HT1080 (cell line): ENCODE measurements at regions not wholly inside any gene's neighbourhood (a gene's known extent, or its start where the extent isn't known, plus 50 kb on each side); places are given as distances from the start of the nearest gene placed in this dataset.

Experiments
- DNase-seq: peaks from one replicate; pipeline ENCODE4 v3.0.0-alpha.2; 2015; ENCODE audit warnings: low read depth

DNA sequence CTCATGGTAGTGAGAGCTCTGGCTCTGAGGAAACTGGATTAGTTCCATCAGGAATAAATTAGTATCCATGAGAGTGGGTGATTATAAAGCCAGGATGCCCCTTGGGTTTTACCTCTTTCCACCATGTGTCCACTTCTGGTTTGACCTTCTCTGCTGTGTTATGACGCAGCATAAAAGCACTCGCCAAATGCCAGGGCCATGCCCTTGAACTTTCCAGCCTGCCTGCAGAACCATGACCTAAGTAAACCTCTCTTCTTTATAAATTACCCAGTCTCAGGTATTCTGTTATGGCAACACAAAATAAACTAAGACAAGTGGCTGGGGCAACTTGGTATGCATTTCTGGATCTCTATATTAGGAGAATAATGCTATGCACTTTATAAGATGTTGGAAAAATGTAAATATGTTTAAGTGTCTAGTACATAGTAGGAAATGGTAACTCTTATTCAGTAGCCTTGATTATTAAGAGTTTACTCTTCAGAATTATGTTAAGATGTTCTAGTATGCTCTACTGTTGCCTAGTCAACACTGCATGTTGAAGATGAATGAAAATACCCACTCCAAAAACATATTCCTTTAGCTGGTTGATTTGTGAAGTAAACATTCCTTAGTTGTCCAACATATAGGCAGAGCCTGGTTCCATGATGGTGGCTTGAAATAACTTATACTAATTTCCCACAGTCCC is 455.6 kb upstream of the TMPO start:
- DNase-seq: no peak

- no peak for DNase-seq
Measured at GRCh38 chr12:98060411-98060810, 455.0 kb upstream of the TMPO start.

DNA sequence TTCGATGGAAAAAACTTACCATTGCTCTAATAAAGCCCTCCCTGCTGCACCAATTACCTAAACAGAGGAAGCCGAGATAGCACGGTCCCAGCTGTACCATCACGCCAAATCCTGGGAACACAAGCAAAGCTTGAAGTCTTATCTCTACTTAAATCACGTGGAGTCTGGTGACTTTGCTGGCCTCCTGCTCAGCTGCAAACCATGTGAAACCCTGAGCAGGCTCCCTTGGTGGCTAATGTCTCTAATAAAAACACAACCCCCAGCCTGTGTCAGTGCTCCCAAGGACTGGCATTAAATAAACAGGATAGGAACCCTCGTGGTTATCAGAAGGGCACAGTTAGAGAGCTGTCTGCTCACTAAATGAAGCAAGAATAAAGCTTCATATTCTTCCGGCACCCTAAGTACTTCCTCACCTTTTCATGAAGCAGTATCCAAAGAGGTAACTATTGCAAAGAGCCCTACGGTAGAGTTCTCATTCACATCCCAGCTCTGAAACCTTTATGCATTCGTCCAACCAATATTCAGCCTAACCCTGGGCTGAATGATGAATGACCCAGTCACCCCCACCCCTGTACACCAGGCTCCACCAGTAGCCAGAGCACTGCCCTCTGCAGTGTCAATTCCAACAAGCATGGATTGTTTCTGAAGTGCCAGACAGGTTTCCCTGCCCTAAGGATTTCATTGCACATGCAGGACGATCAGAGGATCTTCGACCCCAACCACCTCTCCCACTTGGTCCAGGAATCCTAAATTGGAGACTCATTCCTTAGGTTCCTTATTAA is 452.7 kb upstream of the TMPO start:
- no peak for DNase-seq

GRCh38 chr12:98064501-98064900 is 450.9 kb upstream of the TMPO start:
- DNase-seq: no peak

GRCh38 chr12:98067795-98068194 is 447.6 kb upstream of the TMPO start:
- DNase-seq: no peak

- no peak for DNase-seq
Measured at GRCh38 chr12:98073610-98074009, 441.8 kb upstream of the TMPO start.

DNA sequence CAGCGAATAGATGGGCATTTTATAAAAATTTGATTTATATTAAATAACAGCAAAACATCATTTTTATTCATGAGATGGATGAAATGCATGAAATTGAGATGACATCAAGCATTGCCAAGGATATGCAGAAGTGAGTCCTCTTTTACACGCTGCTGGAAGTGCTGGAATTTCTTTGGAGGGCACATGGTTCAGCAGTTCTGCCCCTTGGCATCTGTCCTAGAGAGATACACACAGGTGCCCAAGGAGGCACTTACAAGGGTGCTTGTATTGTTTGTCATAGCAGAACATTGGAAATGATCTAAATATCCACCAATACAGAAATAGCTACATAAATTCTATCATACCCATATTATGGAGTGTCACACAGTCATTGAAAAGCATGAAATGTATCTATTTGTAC is 441.1 kb upstream of the TMPO start:
- DNase-seq: no peak

DNA sequence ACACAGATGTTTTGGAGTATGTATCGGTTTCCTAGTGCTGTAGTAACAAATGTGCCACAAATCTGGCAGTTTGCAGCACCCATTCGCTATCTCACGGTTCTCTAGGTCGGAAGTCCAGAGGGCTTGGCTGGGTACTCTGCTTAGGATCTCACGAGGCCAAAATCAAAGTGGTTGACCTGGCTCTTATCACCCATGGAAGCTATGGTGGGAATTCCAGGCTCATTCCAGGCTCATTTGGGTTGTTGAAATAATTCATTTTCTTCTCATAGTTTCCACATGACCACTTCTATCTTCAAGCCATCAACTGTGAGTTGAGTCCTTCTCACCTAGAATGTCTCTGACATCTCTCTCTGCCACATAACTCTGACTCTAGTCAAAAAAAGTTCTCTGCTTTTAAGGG is 431.0 kb upstream of the TMPO start:
- DNase-seq: no peak

- no peak for DNase-seq
Measured at GRCh38 chr12:98085046-98085755, 430.2 kb upstream of the TMPO start.

- DNase-seq: no peak
Measured at GRCh38 chr12:98090731-98091130, 424.7 kb upstream of the TMPO start.

- no peak for DNase-seq
Measured at GRCh38 chr12:98096436-98096835, 419.0 kb upstream of the TMPO start.

- no peak for DNase-seq
Measured at GRCh38 chr12:98106031-98106683, 409.2 kb upstream of the TMPO start.

DNA sequence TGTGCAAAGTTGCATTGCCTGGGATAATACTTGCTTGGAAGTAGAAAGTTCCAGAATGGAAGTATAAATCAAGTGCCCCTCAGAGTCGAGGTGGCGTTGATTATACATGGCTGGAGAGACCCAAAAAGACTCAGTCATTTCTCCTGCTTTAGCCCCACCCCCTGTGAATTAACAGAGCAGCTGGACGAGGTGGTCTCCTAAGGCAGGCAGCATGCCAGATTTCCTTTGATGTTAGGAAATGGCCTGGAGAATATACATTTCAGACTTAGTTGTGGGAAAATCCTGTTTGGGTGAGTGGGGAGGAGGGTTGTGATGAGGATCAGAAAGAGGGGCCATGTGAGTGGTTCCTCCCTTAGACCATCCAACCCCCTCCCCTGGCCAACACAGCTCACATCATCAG is 406.1 kb upstream of the TMPO start:
- no peak for DNase-seq

DNA sequence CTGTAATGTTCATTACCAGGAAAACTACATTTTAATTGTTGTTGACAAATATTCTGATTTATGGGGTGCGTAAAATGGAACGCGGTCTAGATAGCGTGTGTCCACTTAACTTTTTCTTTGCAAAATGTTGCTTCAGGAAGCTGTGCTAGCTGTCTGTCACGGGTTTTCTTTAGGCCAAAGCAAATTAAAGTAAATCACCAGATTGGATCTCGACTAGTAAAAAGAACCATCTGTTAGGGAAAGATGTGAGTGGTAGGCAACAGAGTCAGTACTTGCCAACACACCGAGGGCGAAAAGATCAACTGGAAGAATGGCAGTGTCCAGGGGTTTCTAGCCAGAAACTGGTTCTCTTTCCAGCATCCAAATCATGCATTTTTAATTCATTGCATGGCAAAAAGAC is 404.9 kb upstream of the TMPO start:
- no peak for DNase-seq

GRCh38 chr12:98113548-98113947 is 401.8 kb upstream of the TMPO start:
- no peak for DNase-seq

- no peak for DNase-seq
Measured at GRCh38 chr12:98121963-98122362, 393.4 kb upstream of the TMPO start.

GRCh38 chr12:98123021-98123461 is 392.3 kb upstream of the TMPO start:
- DNase-seq: no peak

- no peak for DNase-seq
Measured at GRCh38 chr12:98126637-98127335, 388.6 kb upstream of the TMPO start.

- DNase-seq: no peak
Measured at GRCh38 chr12:98127336-98127679, 388.1 kb upstream of the TMPO start.

- DNase-seq: no peak
Measured at GRCh38 chr12:98127854-98128253, 387.5 kb upstream of the TMPO start.

- no peak for DNase-seq
Measured at GRCh38 chr12:98136544-98136943, 378.8 kb upstream of the TMPO start.
